Stimulated activated CD4-positive, alpha-beta T cell treated with anti-CD3 and anti-CD28 coated beads, TNF-alpha, amount 100 ng/mL, for 4 hours (primary cell): ENCODE measurements at regions not wholly inside any gene's neighbourhood (a gene's known extent, or its start where the extent isn't known, plus 50 kb on each side); places are given as distances from the start of the nearest gene placed in this dataset.

Experiments used
- DNase-seq, 3 experiments: peaks; one replicate each; pipeline ENCODE4 v3.0.0-alpha.2; 2020; ENCODE audit warnings: low read depth in 3 of 3

DNA sequence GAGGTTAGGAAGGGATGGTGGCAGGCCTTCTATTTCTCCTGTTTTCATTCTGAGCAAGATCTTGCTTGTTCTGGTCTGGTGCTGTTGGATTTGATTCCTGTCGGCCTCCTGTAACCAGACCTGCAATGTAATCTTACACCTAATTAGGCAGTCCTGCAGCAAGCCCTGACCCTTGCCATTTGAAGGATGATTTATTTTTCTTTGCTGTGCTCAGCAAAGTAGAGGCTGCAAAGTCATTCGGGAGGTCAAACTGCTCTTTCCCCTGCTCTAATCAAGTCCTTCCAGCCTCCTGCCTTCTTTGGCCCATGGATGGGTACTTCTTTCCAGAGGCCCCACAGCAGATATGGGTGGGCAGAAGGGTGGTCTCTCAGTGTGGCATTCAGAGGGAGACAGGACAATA lies 417.7 kb upstream of the USP24 start:
- DNase-seq = no peak

DNA sequence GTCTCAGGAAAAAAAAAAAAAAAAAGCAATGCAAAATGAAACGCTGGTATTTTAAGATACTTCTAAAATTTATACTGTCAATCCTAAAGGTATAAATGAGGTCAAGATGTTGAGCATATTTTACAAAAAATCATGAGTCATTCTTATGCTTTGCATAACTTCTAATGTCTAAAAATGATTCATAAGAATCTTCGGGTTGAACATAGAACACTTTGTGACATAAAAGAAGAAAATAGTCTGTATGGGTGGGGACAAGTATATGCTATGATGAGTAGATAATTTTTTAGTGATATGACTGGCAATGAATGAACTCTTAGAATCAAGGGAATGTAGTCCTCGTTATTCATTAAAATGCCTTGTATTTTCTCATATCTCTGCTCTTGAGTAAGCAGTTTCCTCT lies 416.9 kb upstream of the USP24 start:
- DNase-seq = no peak

DNA sequence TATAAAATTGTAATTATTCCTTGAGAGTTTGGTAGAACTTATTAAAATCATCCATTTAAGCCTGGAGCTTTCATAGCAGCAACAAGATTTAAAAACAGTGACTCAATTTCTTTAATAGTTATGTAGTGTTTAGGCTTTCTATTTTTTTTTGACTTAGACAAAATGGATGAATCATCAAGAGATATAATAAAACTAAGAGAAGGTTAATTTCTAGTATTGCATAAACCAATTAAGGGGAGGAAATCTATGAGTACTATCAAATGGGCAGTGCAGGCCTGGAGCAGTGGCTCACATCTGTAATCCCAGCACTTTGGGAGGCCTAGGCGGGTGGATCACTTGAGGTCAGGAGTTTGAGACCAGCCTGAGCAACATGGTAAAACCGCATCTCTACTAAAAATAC lies 416.3 kb upstream of the USP24 start:
- no peak for DNase-seq

DNA sequence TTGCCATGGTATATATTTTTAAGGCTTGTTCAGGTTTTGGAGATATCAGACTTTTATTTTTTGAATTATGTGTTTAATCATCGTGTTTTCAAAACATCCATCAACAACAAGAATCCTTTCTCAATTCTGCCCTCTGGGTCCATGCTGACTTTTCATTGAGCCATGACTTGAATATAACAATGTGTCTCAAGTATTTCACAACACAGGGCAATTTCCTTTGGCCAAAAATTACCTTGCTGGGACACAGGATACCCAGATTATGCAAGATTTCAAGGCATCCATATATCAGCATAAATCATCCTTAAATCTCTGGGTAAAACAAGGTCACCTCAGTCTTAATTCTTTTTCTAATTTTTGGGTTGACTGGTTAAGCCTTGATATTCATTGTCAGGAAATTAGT lies 411.2 kb upstream of the USP24 start:
- DNase-seq = no peak

DNA sequence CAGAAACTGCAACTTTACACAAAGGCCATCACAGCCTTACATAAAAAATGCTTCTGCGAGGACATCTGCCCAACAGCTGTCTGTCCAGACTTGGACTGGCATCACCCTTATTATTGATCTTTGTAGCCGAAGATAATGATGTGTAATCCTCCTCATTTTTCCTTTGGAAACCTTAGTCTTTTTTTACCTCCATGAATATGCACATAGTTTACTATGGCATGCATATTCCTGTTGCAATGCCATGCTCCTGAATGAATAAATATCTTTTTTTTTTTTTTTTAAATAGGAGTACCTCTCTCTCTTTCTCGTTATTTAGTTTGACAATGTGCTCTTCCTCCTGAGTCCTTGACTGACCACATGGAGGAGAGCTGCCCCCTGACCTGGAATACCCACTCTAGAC lies 409.6 kb upstream of the USP24 start:
- no peak for DNase-seq

DNA sequence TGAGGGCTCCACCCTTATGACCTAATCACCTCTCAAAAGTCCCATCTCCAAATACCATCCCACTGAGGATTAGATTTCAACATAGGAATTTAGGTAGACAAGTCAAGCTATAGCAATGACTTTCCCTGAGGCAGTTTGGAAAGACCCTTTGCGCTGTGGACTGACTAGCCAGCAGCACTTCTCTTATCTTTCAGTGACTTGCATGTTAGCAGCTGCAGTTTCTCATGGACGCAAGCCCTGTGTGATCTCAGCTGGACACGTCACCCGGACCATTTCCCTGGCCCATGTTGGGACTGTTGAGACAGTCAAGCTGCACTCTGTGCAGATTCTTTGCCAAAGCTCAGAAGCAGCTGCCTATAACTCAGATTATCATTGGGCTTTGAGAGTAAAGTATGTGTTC lies 408.1 kb upstream of the USP24 start:
- no peak for DNase-seq

DNA sequence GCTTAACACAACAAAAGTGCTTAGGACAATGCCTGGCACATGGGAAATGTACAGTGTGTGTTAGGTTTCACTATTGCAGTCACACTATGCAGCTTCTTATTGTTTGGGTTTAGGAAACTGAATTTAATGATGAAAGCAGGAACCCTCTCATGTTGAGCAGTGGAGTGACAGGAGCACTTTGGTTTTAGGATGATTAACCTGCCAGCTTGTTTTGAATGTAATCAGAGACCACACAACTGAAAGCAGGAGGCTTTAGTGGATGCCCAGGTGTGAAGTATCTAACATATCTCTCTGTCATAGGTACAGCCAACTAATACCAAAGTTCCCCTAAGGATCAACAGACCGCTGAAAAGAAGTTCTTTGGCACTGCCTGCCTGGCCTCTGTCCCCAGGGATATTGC lies 406.9 kb upstream of the USP24 start:
- no peak for DNase-seq

DNA sequence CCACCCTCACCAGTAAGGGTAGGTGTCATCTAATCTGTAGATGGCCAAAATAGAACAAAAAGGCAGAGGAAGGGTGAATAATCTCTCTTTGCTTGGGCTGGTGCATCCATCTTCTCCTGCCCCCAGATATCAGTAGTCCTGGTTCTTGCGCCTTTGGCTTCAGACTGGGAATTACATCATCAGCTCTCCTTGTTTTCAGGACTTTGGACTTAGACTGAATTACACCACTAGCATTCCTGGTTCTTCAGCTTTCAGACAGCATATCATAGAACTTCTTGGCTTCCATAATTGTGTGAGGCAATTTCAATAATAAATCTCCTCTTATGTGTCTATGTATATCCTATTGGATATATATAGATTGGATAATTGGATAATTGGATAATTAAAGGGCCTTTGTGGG lies 403.0 kb upstream of the USP24 start:
- no peak for DNase-seq

DNA sequence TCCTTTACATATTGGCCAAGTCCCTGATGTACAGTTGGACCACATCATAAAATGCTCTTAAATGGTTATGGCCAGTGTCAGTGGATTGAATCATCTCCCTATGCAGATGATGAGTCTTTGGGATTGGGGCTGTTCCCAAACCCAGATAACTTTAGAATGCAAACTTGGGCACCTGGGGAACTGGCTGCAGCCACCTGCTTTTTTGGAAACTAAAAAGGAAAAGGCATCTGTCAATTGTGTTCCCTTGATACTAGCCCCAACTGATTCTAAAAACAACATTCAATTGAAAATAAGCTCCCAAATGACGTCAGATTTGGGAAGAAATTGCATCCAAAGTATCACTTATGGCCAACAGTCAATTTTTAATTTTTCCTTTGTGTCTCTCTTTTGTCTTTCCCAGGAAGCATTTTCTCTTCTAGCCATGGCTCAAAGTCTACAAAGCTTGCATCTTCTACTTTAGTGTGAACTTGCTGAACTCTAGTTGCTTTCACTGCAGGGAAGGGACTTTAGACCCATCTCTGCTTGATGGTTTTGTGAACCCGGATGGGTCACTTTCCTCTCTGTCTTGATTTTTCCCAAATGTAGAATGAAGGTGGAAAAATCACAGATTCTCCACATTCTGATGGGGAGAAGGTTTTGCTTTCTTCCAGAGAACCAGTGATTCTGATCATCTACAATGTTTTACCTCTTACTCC lies 402.3 kb upstream of the USP24 start:
- no peak for DNase-seq

DNA sequence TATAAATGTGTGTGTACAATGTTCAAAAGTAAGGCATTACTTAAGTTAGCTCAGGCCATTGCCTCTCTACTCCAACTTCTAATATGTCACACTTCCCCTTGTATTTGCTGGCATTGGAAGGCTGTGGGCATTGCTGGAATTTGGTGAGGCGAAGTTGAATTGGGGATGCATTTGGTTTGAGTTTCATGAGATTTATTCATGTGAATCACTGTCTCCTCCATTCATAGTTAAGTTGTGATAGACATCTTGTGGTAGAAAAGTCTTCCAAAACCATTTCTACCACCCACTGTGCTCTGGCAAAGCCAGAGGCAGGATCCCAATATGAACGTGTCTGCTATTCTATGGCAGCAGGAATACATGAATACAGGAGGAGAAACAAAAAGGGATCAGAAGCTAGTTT lies 397.8 kb upstream of the USP24 start:
- no peak for DNase-seq

DNA sequence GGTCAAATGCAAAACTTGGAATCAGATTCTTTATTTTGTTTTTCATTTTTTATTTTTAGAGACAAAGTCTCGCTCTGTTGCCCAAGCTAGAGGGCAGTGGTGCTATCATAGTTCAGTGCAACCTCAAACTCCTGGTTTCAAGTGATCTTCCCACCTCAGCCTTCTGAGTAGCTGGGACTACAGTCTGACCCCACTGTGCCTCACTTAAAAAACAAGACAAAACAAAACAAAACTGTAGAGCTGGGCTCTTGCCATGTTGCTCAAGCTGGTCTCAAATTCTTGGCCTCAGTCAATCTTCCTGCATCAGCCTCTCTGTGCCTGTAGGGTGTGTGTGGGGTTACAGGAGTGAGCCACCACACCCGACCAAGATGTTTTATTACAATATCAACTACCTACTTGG lies 396.0 kb upstream of the USP24 start:
- DNase-seq = no peak

DNA sequence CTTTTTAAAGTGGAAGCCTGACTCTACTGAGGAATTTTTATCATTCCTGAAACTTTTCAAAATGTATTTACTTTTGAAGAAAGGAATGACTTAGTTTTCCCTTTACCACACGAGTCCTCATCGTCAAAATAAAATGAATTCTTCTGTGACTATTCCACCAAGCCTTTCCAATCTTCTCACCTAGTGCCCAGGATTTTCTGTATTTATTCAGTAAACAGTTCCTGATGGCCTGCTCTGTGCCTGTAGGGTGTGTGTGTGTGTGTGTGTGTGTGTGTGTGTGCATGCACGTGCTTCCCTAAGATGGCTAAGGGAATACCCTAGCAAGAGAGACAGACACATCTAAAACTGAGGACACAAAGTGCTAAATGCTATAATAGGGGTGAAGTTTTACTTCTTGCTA lies 395.0 kb upstream of the USP24 start:
- no peak for DNase-seq

DNA sequence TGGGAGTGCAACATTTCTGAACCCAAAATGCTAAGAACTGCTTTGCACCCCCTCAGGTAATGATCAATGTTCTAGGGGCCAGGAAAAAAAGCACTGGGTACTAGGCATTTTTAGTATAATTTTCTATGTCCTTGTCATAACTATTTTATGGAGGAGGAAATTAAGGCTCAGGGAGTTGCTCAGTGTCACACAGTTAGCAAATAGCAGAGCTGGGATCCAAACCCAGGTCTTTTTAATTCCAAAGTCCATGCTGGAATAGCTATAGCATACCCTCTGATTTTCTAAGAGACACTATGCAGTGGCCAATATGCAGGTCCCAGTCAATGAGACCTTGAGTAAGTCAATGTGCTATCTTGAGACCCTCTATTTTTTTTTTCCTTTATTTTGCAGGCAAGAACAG lies 394.5 kb upstream of the USP24 start:
- no peak for DNase-seq

DNA sequence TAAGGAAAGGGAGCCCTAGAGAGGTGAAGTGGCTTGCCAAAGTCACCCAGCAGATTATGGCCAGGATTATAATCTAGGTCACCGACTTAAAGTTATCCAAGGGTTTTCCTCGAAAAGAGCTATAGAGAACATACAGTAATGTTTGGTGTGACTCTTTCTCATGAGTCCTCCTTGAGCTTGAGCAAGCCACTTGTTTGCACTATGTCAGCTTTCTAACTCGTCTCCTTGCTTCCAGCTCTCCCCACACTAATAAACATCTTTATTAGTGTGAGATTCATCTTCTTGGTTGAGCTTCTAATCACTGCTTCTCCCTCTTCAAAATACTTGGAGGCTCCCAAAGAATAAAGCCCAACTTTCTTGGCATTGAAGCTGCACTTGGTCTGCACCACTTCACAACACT lies 390.0 kb upstream of the USP24 start:
- DNase-seq = no peak

DNA sequence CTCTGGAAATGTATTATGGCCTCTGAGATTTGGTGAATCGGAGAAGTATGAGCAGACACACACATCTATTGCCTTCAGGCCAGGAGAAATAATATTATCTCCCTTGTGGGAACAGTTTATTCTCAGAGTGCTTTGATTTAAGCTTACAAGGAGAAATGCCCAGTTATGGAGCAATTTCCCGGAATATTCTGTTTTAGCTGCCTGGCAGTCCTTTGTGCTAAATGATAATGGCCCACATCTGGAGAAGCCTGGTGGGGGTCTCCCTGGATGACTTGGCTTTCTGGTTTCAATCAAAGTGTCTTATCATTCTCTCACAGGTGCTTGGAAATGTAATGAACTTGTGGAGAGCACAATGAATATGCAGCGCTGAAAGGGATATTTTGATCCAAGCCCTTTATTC lies 389.6 kb upstream of the USP24 start:
- DNase-seq = no peak

DNA sequence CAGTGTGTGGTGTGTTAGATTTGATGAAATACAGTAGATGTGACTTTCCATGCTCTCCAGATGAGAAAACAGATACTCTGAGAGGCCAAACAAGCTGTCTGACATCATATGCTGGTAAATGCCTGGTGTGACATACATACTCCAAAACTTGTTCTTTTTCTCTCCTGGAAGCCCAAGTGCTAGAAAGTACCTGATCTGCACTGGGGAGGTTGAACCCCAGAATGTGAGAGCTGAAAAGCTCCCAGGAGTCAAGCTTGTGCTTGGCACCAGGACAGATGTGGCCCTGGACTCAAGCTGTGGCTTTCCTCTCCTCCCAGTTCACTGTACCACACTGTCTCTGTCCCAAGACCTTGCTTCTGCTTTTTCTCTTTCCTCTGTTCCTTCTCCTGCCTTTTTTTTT lies 389.0 kb upstream of the USP24 start:
- DNase-seq = no peak

DNA sequence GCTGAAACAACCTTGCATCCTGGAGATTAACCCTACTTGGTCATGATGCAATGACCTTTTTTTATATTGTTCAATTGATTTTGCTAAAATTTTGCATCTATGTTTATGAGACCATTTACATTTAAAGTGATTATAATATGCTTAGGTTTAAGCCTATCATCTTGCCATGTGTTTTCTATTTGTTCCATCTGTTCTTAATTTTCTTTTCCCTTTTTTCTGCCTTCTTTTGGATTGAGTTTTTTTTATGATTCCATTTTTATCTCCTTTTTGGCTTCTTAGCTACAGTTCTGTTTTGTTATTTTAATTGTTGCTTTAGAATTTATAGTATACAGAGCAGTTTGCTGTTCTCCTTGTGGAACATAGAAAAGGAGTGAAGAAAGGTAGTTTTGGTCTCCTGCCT lies 385.1 kb upstream of the USP24 start:
- DNase-seq = no peak

DNA sequence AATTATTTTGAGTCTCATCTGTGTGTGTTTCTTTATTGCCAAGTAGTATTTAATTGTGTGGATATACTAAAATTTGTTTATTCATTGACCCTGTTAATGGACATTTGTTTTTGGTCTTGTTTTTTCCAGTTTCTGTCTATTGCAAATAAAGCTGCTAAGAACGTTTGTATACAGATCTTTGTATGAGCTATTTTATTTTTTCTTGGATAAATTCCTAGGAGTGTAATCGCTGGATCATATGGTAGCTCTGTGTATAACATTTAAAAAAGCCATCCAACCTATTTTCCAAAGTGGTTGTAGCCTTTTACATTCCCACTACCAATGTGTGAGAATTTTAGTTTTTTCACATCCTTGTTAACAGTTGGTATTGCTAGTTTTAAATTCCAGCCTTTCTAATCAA lies 382.7 kb upstream of the USP24 start:
- no peak for DNase-seq

DNA sequence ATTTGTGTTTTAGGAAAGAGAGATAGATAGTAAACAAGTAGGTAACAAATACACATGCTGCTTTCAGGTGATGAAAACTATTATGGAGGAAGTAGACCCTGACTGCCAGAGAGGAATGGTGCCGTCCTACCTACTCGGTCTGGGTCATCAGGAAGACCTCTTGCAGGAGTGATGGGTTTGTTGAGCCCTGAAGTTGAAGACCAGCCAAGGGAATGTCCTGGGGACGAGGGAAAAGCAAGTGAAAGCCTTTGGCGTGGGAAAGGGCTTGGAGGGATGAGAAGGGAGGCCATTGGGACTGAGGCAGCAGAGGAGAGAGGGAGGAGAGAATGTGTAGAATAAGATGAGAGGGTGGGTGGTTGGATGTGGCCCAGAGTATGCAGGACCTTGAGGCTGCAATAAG lies 379.5 kb upstream of the USP24 start:
- DNase-seq = no peak

DNA sequence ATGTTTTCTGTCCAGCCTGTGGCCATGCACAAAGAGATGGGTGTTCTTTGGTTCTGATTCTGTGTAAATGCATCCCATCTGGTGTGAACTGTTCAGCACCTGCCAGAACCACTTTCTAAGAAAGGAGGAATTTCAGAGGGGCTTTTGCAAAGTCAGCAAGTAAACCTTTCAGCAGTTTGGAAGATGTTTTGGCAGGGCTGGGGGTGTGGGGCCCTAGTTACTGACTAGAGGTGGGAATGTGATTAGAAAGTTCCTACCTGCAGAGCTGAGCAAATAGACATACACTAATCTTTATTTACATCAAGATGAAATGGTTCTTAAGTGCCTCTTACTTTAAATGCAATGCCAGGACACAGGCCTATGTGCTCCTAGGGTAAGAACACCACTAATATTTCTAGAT lies 378.1 kb upstream of the USP24 start:
- no peak for DNase-seq

DNA sequence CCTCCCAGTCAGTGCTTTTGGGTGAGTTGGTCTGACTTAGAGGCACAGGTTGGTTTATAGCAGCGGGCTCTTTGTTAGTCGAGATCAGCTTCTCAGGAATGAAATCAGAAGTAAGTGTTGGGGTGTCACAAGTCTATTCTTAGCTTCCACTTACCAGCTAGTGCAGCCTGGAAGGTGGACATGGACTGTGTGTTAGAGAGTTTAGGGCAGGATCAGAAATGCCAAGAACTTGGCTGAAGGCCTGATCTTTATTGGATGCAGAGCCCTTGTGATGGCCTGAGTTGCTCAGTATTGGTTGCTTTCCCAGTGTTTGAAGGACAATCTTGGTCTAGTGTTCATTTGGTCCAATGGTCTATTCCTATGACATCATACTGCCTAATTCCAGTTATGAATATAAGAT lies 377.0 kb upstream of the USP24 start:
- no peak for DNase-seq

DNA sequence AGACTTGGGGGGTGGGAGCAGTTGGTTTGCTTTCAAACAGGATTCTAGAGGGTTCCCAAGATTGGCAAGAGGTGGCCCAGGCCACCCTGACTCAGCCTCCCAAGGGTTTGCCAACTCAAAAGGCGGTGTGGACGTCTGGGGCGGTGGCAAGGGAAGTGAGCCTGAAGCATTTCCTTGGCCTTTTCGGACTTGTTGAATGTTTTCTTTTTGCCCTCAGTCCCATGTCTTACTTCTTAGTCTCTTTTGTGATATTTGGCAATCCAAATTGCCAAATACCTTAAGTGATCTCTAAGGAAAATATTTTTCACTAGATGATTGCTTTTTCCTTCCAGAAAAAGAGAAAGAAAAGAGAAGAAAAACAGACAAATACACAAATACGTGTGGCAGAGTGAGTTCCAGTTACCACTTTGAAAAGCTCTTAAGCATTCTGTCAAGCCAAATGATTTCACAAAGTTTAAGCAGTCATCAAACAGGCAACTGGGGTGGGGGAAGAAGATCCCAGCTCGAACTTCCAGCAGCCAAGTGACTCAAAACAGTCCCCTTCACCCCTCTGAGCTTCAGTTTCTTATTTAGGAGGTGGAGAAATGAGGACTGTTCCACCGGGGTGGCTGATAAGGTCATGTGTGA lies 374.6 kb upstream of the USP24 start:
- DNase-seq = no peak

DNA sequence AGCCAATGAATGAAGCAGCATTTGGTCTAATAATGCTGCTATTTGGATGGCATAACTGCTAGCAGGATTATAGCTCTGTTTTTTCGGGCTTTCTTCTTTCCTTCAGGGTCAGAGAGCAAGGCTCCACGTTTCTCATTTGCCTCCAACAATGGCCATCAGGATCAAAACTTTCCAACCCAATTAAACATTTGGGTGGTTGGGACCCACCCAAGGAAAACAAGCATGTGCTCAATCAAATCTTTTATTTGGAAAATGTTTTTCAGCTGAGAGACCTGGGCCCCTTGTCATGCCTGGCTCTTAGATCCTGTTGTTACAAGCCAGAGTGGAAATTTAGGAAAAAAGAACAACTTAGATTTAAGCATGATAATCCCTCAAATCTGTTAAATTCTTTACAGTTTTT lies 373.1 kb upstream of the USP24 start:
- no peak for DNase-seq

DNA sequence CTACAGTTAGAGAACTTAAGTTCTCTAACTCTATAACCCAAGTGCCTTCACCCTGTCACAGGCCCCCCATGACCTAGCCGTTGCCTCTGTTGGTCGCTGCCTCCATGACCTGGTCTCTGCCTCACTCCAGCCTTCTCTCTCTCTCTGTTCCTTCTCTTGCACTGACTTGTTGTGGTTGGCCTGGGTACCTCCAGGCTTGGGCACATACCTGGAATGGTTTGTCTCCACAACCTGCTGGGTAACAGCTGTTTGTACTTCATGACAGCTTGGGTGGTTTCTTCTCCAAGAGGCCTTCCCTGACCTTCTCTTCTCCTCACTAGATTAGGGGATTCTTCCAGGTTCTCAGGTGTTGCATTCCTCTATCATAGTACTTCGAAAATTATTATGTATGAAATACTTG lies 371.6 kb upstream of the USP24 start:
- DNase-seq = no peak
